Ureter (tissue), 1 donor: ENCODE measurements at regions not wholly inside any gene's neighbourhood (a gene's known extent, or its start where the extent isn't known, plus 50 kb on each side); places are given as distances from the start of the nearest gene placed in this dataset.

Experiments used
- DNase-seq: peaks from one replicate; pipeline ENCODE4 v3.0.0-alpha.2; 2020; ENCODE audit warnings: low spot score
- donor health status: DM: yes; HTN: yes; CAD: no.

DNA sequence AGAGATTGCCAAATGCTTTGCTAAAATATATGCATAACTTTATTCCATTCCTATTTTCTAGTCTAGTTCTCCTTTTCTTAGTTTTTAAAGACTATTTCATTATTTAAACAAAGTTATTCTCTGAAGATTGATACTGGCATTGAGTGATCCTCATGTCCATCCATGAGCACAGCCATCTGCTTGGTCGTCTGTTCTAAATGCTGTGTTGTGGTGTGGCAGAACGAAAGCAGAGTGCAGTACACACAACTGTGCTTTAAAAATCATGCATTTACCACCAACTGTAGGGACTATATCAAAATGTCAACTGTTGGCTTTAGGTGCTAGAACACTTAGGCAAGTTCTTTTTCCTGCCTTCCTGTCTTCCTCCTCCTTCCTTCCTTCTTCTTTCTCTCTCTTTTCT lies 226.6 kb downstream of the ACKR3 start:
- DNase-seq, result no peak

- DNase-seq, result no peak
Measured at GRCh38 chr2:236797411-236797810, 227.8 kb downstream of the ACKR3 start.

DNA sequence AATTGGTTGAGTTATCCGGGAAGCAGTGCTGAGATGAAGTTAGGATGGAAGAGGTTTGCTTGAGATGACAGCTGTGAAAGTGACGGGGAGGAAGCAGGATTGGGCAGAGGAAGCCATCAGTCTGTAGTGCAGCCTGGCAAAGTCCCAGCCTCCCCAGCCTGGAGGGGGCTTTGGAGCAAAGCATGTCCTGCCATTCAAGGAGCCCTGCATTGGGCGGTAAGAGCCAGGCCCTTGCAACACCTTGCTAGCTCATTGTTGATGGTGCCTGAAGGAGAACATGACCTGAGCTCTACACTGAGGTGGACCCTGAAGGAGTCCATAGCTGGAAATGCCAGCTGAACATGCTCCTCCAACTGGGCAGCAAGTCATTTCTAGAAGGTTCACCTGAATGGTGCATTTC lies 228.9 kb downstream of the ACKR3 start:
- DNase-seq, result no peak

GRCh38 chr2:236799391-236800026 lies 229.9 kb downstream of the ACKR3 start:
- DNase-seq, result no peak

DNA sequence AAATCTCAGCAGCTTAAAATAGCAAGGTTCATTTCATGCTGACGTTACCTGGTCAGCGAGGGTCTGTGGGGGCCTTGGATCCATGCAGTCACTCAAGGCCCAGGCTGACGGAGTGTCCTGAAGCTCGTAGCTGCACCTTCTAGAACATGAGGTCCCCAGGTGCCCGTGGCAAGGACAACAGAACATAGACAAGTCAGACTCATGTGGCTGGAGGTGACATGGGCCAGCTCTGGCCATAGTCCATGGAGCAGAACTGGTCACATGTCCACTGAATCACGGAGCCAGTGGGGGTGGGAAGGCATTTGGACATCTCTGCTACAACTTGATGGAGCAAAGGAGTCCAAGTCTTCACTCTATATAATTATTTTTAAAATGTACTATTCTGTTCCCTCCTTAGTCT lies 233.2 kb downstream of the ACKR3 start:
- DNase-seq, result no peak

- DNase-seq, result no peak
Measured at GRCh38 chr2:236803621-236804020, 234.0 kb downstream of the ACKR3 start.

DNA sequence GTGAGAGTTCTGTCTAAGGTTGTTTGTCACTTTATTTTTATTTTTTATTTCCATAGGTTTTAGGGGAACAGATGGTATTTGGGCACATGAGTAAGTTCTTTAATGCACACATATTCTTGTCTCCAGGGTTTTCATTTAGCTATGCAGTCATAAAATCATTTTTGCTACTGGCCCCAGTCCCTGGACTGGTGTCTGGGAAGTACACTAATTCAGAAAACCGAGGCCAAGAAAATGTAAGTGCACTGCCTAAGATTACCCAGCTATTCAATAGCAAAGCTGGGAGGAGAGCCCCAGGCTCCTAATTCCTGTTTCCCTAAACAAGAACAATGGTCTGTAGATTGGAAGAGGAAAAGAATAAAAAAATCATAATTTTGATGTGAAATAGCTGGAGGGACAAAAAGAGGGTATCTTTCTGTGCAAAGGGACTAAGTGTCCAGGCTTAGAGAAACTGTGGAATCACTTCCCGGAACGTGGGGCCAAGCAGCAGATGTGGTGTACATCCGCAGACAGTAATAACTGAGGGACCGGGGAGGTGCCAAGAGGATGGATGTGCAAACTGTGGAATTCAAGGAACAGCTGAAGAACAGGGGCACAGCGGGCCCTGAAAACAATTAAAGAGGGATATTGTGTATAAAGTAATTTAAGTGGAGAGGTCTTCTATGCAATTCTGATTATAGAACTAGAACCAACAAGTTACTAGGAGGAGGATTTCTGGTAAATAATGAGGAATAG lies 236.3 kb downstream of the ACKR3 start:
- no peak for DNase-seq

DNA sequence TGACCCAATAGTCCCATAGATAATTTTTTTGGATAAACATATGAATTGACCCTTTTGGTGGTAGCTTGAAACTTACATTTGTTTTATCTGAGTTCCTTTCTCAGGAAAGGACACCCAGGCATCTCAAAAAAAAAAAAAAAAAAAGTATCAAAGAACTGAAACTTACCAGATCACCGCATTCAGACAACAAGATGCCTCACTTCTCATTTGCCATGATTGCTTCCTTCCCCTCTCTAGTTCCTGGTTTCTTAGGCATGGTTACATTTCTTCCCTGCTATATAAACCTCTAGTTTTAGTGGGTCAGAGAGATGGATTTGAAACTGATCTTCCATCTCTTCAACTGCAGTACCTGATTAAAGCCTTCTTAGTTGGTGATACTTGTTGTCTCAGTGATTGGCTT lies 240.1 kb downstream of the ACKR3 start:
- no peak for DNase-seq

DNA sequence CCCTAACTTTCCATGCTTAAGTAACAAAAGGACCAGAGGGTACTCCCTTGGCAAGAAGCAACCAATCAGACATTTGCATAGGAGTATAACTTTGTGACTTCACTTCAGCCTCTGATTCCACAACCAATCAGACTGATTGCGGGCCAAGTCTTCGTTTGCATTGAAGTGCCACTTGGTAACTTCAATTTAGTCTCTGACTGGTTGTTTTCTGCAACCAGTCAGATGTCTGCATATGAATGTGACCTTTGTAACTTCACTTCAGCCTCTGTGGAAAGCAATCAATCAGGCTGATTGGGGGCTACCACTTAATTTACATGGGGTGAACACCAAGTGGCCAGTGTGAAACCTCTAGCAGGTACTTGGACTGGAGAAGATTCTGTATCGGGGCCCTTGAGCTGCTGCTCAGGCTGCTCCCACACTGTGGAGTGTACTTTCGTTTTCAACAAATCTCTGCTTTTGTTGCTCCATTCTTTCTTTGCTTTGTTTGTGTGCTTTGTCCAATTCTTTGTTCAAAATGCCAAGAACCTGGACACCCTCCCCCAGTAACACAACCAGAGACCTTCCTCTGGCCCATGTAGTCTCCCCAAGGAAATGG lies 241.5 kb downstream of the ACKR3 start:
- DNase-seq, result no peak

GRCh38 chr2:236813766-236814165 lies 244.1 kb downstream of the ACKR3 start:
- DNase-seq, result no peak

DNA sequence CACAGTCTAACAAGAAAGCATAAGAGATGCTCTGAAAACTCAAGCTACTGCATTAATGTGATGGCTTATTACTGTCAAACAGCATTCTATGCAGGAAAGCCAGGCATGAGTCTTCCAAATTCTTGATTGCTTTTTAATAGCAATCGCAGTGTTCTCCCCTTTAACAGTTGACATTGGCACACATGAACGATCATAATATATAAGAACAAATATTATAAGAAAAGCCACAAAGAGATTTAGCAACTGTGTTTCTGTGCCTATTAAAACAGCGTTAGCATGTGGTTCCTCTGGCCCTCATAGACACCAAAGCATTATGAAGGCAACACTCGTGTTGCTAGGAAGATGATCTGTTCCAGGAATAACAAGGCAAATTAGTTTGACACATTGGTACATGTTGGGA lies 245.0 kb downstream of the ACKR3 start:
- DNase-seq, result no peak

GRCh38 chr2:236815746-236816145 lies 246.1 kb downstream of the ACKR3 start:
- no peak for DNase-seq

GRCh38 chr2:236816197-236817170 lies 246.9 kb downstream of the ACKR3 start:
- no peak for DNase-seq

DNA sequence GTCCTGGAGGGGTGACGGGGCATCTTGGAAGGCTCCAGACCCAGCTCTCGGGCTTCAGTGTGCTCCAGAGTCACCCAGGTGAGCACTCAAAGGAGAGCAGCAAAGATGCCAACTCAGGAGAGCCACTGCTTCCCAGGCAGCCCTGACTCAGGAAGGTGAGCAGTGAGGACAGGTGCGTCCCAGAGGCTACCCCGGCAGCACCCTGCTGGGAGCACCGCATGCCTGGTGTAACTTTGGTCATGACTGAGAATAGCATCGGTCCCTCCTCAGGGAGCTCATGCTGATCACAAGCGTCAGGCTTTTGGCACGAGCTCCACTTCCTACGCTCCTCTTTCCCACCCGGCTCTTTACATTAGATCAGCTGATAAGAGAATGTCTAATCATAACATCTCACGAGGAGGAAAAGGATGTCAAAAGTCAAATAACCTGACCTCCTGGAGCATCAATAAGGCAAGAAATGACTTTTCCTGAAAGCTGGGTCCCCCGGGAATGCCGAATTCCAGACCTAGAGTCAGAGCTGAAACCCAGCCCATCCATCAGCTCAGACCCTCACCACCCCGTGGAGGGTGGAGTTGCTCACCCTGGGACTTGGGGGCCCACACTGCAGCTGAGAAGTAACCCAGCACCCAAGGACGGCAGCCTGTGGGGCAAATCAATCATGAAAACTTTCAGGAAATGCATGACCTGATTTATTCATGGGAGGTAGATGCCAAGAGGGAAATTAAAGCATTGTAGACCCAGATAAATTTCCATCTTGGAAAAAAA lies 248.8 kb downstream of the ACKR3 start:
- DNase-seq, result no peak

GRCh38 chr2:236819275-236820002 lies 249.8 kb downstream of the ACKR3 start:
- DNase-seq, result no peak

DNA sequence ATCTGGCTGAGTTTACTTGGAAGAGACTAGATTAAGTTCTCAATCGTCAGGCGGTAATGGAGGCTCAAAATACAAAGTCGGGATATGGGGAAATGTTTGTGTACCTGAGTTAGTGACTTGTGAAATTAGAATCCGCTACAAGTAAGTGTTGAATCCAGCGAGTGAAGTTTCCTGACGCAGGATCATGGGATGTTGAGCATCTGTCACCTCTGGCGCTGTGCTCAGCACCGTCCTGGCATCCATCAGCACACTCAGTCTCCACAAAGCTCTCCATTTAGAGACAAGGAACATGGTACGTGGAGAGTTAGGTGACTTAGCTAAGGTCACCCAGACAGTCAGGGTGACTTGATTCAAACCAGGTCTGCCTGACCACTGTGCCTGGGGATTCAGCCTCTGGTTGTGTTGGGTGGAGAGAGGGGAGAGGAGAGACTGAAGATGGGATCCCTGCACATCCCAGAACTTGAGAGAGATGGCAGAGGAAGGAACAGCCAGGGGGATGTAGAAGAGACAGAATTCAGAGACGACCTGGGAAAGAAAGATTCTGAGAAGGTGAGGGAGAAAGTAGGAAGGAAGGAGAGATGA lies 251.2 kb downstream of the ACKR3 start:
- no peak for DNase-seq

DNA sequence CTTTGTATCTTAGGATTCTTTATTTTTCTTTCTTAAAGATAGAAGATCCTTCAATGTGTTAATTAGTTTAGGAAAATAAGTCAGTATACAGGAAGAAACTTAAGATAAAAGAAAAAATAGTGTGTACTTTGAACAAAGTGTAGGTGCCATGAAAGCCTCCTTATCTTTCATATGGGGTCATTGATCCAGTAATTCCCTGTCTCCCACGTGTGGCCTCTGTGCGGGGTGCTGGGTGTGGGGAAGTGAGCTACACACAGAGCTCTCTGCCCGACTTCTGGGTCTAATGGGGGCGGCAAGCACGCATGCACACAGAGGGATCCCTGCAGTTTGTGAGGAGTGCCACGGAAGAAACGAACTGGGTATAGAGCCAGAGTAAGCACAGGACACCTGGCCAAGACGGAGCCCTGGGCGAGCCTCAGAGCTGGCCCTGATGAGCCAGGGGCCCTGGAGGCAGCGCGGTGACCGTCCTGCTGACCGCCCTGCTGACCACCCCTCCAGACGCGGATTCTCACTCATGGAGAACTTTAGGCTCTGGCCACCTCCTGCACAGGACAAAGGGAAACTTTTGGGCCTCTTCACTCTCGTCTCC lies 253.5 kb downstream of the ACKR3 start:
- no peak for DNase-seq

GRCh38 chr2:236823963-236824362 lies 254.3 kb downstream of the ACKR3 start:
- DNase-seq, result no peak

GRCh38 chr2:236824836-236825235 lies 255.2 kb downstream of the ACKR3 start:
- no peak for DNase-seq

DNA sequence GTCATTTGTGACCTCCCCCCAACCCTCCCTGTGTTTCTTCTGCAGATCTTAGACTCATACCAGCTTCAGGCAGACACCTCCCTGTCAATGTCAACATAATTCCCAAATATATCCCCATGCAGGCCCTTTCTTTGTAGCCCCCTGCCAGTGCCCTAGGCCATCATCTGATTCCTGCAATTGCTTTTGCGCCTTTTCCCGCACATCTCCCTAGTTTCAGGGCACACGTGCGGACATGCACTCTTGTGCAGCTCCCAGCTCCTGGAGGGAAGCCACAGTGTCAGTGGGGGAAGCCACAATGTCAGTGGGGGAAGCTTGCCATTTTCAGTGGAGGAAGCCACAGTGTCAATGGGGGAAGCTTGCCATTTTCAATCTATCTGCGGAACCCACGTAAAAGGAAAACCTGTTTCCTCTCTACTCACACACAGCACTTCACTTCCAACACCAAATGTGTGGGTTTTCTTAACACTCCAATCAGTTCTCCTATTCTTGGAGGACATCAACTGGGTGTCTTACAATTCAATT lies 256.4 kb downstream of the ACKR3 start:
- DNase-seq, result no peak
